Adipocyte (in vitro differentiated cells): ENCODE measurements at regions not wholly inside any gene's neighbourhood (a gene's known extent, or its start where the extent isn't known, plus 50 kb on each side); places are given as distances from the start of the nearest gene placed in this dataset.

Source experiments
- DNase-seq: peaks from one replicate; pipeline ENCODE4 v3.0.0-alpha.2; 2015; ENCODE audit warnings: low read depth
- H3K27me3 ChIP-seq: replicated peaks from 2 replicates; pipeline ENCODE4 v1.7.0; 2013; ENCODE audit warnings: mild to moderate bottlenecking, low read length, moderate library complexity; ENCODE audit not compliant: control insufficient read depth, insufficient read depth
- H3K36me3 ChIP-seq: 2 replicates; pipeline ENCODE4 v1.7.0; 2013; ENCODE audit warnings: low read length, mild to moderate bottlenecking, moderate library complexity; ENCODE audit not compliant: control insufficient read depth, insufficient read depth, severe bottlenecking
- H3K4me1 ChIP-seq: 2 replicates; pipeline ENCODE4 v1.7.0; 2013; ENCODE audit warnings: mild to moderate bottlenecking, low read length, moderate library complexity; ENCODE audit not compliant: control insufficient read depth, insufficient read depth
- H3K4me3 ChIP-seq: 2 replicates; pipeline ENCODE4 v1.7.0; 2013; ENCODE audit warnings: mild to moderate bottlenecking, low read length, moderate library complexity
- H3K9ac ChIP-seq: 2 replicates; pipeline ENCODE4 v1.7.0; 2013; ENCODE audit warnings: mild to moderate bottlenecking, low read length, moderate library complexity
- H3K9me3 ChIP-seq: 2 replicates; pipeline ENCODE4 v1.7.0; 2013; ENCODE audit warnings: mild to moderate bottlenecking, low read length, moderate library complexity; ENCODE audit not compliant: control insufficient read depth

- no peak overlapping the region for H3K9ac ChIP-seq
- no peaks in the 10 kb centered on the region for H3K27me3 ChIP-seq
- no peak for DNase-seq
- no peak overlapping the region for H3K4me3 ChIP-seq
- H3K9me3 ChIP-seq, result no peaks in the 10 kb centered on the region
- peaks cover 6% of the 10 kb centered on the region for H3K4me1 ChIP-seq
- peaks cover 46% of the 10 kb centered on the region for H3K36me3 ChIP-seq
These were observed 248.4 kb downstream of the GLI2 start for GRCh38 chr2:120984046-120984445.

GRCh38 chr2:120984452-120985173, 248.9 kb downstream of the GLI2 start:
- no peaks in the 10 kb centered on the region for H3K9me3 ChIP-seq
- no peaks in the 10 kb centered on the region for H3K27me3 ChIP-seq
- no peak for DNase-seq
- H3K9ac ChIP-seq, result no peak overlapping the region
- no peak overlapping the region for H3K4me3 ChIP-seq
- H3K4me1 ChIP-seq, result peaks cover 6% of the 10 kb centered on the region
- H3K36me3 ChIP-seq, result peaks cover 46% of the 10 kb centered on the region

- Histone ChIP-seq H3K36me3 (peaks cover 38% of the 10 kb centered on the region), H3K4me3 (no peak overlapping the region), H3K9ac (no peak overlapping the region), H3K4me1 (peaks cover 6% of the 10 kb centered on the region), H3K9me3 (no peaks in the 10 kb centered on the region), H3K27me3 (no peaks in the 10 kb centered on the region)
- DNase-seq, result no peak
These were observed 249.7 kb downstream of the GLI2 start for GRCh38 chr2:120985174-120985996.

GRCh38 chr2:120985997-120986651, 250.5 kb downstream of the GLI2 start:
- peaks cover 42% of the 10 kb centered on the region for H3K36me3 ChIP-seq
- H3K9ac ChIP-seq, result no peak overlapping the region
- H3K4me3 ChIP-seq, result no peak overlapping the region
- no peak for DNase-seq
- H3K9me3 ChIP-seq, result no peaks in the 10 kb centered on the region
- H3K4me1 ChIP-seq, result peaks cover 6% of the 10 kb centered on the region
- no peaks in the 10 kb centered on the region for H3K27me3 ChIP-seq

GRCh38 chr2:120986898-120987650, 251.4 kb downstream of the GLI2 start:
- no peak overlapping the region for H3K4me3 ChIP-seq
- H3K9ac ChIP-seq, result no peak overlapping the region
- DNase-seq, result no peak
- H3K9me3 ChIP-seq, result no peaks in the 10 kb centered on the region
- H3K27me3 ChIP-seq, result no peaks in the 10 kb centered on the region
- peaks cover 43% of the 10 kb centered on the region for H3K36me3 ChIP-seq
- H3K4me1 ChIP-seq, result peaks cover 6% of the 10 kb centered on the region

- H3K36me3 ChIP-seq, result peaks cover 38% of the 10 kb centered on the region
- no peaks in the 10 kb centered on the region for H3K9me3 ChIP-seq
- H3K4me1 ChIP-seq, result peaks cover 6% of the 10 kb centered on the region
- H3K27me3 ChIP-seq, result no peaks in the 10 kb centered on the region
- H3K4me3 ChIP-seq, result no peak overlapping the region
- no peak overlapping the region for H3K9ac ChIP-seq
- DNase-seq, result no peak
These were observed 252.5 kb downstream of the GLI2 start for GRCh38 chr2:120988051-120988699.

GRCh38 chr2:120988700-120989511, 253.2 kb downstream of the GLI2 start:
- no peak for DNase-seq
- Histone ChIP-seq H3K9me3 (no peaks in the 10 kb centered on the region), H3K4me3 (no peak overlapping the region), H3K4me1 (peaks cover 6% of the 10 kb centered on the region), H3K27me3 (no peaks in the 10 kb centered on the region), H3K9ac (no peak overlapping the region), H3K36me3 (peaks cover 32% of the 10 kb centered on the region)

- Histone ChIP-seq H3K27me3 (no peaks in the 10 kb centered on the region), H3K4me1 (peaks cover 6% of the 10 kb centered on the region), H3K9me3 (no peaks in the 10 kb centered on the region), H3K36me3 (peaks cover 26% of the 10 kb centered on the region), H3K4me3 (no peak overlapping the region), H3K9ac (no peak overlapping the region)
- no peak for DNase-seq
These were observed 254.1 kb downstream of the GLI2 start for GRCh38 chr2:120989512-120990441.

- peaks cover 6% of the 10 kb centered on the region for H3K4me1 ChIP-seq
- peak; percentile 28 for DNase-seq
- H3K9me3 ChIP-seq, result no peaks in the 10 kb centered on the region
- H3K27me3 ChIP-seq, result no peaks in the 10 kb centered on the region
- H3K9ac ChIP-seq, result no peak overlapping the region
- peaks cover 22% of the 10 kb centered on the region for H3K36me3 ChIP-seq
- no peak overlapping the region for H3K4me3 ChIP-seq
These were observed 254.8 kb downstream of the GLI2 start for GRCh38 chr2:120990451-120990871.
